Activated CD4-positive, alpha-beta T cell treated with anti-CD3 and anti-CD28 coated beads, Interleukin-2, amount 10 ng/mL, durations not matched to agents 24 days and 14 days (primary cell): ENCODE measurements at regions not wholly inside any gene's neighbourhood (a gene's known extent, or its start where the extent isn't known, plus 50 kb on each side); places are given as distances from the start of the nearest gene placed in this dataset.

Experiments
- DNase-seq: peaks from one replicate; pipeline ENCODE4 v3.0.0; 2022
- H3K27ac Mint-ChIP-seq: one replicate; pipeline ENCODE4 v1.8.0; 2022; ENCODE audit warnings: mild to moderate bottlenecking, mixed read lengths
- H3K27me3 Mint-ChIP-seq: one replicate; pipeline ENCODE4 v1.8.0; 2022; ENCODE audit warnings: mixed read lengths
- H3K36me3 Mint-ChIP-seq: one replicate; pipeline ENCODE4 v1.8.0; 2022; ENCODE audit warnings: low read depth, mild to moderate bottlenecking, mixed read lengths
- H3K4me1 Mint-ChIP-seq: one replicate; pipeline ENCODE4 v1.8.0; 2021; ENCODE audit warnings: mixed read lengths
- H3K4me3 Mint-ChIP-seq: one replicate; pipeline ENCODE4 v1.8.0; 2022; ENCODE audit warnings: mild to moderate bottlenecking, moderate library complexity, mixed read lengths
- H3K9me3 Mint-ChIP-seq: one replicate; pipeline ENCODE4 v1.8.0; 2021; ENCODE audit warnings: mixed read lengths
- intact Hi-C: fragments of 100-400 bp; cut with micrococcal nuclease; formaldehyde crosslinking; loops from one replicate; pipeline ENCODE4 v1.15.1; 2023

DNA sequence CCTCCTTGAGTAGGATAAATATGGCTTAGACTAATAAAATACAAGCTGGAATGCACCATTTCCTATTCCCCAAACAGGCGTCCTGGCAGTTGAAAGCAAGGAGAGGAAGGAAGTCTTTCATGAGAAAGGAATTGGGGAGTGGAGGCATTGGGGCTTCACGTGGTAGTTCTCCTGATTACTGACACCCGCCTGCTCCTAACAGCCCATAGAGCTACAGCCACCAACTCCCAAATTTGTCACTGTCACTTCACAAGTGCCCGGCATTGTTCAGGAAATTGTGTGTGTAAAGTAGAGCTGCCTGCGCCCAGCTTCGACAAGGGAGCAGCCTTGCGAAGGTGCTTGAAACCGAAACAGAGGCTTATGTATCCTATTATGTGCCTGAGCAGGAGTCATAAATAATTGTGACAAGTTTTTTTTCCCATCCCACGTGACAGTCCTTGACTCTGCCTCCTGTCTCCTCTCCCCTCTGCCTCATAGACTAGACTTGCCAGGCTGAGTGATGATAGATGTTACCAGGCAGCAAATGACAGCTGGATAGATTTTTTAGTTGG lies 301.7 kb upstream of the ZFP64 start:
- Mint-ChIP-seq H3K27ac (no peak overlapping the region), H3K4me3 (peak overlapping the region; percentile 50), H3K36me3 (no peaks in the 10 kb centered on the region), H3K9me3 (peaks cover 4% of the 10 kb centered on the region), H3K4me1 (peaks cover 11% of the 10 kb centered on the region), H3K27me3 (peaks cover 3% of the 10 kb centered on the region)
- intact Hi-C loops = no loop called here
- no peak for DNase-seq

DNA sequence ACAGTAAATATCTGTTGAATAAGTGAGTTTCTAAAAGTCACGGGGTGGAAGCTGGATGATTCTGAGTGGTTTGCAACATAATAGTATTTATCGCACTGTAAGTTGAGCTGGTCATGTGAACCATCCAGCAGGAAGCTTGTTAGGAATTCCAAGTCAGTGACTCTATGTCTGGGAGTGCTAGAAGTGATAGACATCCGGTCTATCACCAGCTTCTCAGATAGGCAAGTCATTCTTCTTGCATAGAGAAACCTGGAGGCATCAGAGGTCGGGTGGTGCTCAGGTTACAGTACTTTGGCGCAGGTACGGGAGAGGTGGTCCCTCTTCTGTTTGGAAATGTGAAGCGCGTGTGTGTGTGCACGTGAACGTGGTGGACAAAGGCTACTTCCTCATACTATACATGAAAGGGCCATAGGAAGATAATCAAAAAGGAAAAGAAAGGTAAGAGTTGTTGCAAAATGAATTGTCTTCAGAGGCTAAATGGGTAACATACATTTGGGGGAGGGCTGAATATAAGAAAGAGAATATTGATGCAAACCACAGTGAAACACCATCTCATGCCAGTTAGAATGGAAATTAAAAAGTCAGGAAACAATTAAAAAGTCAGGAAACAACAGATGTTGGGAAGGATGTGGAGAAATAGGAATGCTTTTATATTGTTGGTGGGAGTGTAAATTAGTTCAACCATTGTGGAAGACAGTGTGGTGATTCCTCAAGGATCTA lies 299.3 kb upstream of the ZFP64 start:
- Mint-ChIP-seq H3K27me3 (peaks cover 3% of the 10 kb centered on the region), H3K36me3 (no peaks in the 10 kb centered on the region), H3K27ac (no peak overlapping the region), H3K4me3 (no peak overlapping the region), H3K9me3 (peaks cover 4% of the 10 kb centered on the region), H3K4me1 (peaks cover 11% of the 10 kb centered on the region)
- intact Hi-C loops = no loop called here
- no peak for DNase-seq

DNA sequence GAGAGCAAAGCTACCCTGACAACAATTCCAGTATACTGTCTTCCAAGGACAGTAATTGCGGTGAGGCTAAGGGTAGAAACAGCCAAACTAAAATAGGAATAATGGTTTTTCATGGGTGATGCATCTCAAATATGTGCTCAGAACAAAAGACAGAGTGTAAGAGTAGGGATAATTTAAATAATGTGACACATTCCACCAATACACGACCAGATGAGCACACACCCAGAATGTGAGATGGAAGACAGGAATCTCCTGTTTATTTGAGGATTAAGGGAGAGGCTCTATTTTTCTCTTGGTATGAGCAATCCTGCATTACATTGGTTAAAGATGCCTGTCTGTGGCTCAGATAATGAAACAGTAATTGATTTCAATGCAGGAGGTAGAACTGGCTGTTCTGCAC lies 292.9 kb upstream of the ZFP64 start:
- Mint-ChIP-seq H3K9me3 (peaks cover 13% of the 10 kb centered on the region), H3K4me3 (no peak overlapping the region), H3K27me3 (no peaks in the 10 kb centered on the region), H3K4me1 (no peaks in the 10 kb centered on the region), H3K36me3 (no peaks in the 10 kb centered on the region), H3K27ac (no peak overlapping the region)
- intact Hi-C loops = no loop called here
- no peak for DNase-seq

DNA sequence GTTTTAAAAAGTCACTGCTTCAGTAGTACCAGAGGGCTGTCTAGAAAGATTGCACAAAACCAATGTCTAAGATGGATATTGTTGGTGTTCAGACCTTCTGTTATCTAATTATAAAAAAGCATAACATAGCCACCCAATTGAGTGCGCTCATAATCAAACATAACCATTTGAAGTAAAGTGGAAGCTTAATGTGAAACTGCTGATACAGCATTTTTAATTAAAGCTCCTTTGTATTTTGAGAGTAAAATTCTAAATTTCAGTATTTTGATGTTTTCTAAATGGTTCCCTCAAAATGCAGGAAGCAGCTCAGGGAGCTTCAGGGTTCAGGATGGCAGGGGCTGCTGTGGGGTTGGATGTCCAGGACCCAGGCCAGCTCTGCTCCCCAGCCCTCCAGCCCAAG lies 291.8 kb upstream of the ZFP64 start:
- no peaks in the 10 kb centered on the region for H3K36me3 Mint-ChIP-seq

DNA sequence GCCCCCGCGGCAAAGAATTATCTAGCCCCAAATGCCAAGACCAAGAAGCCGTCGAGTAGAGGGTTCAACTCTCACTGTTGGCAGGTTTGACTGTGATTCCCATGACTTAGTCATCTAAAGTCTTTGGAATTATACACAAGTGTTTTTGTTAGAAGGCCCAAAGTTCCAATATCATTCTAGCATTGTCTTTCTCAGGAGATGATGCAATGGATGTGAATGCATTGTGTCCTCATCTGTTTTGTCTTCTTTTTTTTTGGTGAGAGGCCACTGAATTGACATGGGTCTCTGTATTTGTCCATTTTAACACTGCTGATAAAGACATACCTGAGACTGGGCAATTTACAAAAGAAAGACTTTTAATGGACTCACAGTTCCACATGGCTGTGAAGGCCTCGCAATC lies 290.5 kb upstream of the ZFP64 start:
- no peaks in the 10 kb centered on the region for H3K27me3 Mint-ChIP-seq
- H3K4me1 Mint-ChIP-seq = no peaks in the 10 kb centered on the region
- DNase-seq = no peak
- H3K27ac Mint-ChIP-seq = no peak overlapping the region
- no peaks in the 10 kb centered on the region for H3K36me3 Mint-ChIP-seq
- peaks cover 15% of the 10 kb centered on the region for H3K9me3 Mint-ChIP-seq
- intact Hi-C loops = no loop called here
- no peak overlapping the region for H3K4me3 Mint-ChIP-seq

More for the DNA sequence above, 291.8 kb upstream of the ZFP64 start:
- no peak overlapping the region for H3K27ac Mint-ChIP-seq
- H3K9me3 Mint-ChIP-seq = peaks cover 15% of the 10 kb centered on the region
- intact Hi-C loops = no loop called here
- DNase-seq = no peak
- H3K4me1 Mint-ChIP-seq = no peaks in the 10 kb centered on the region
- H3K4me3 Mint-ChIP-seq = no peak overlapping the region
- H3K27me3 Mint-ChIP-seq = no peaks in the 10 kb centered on the region

DNA sequence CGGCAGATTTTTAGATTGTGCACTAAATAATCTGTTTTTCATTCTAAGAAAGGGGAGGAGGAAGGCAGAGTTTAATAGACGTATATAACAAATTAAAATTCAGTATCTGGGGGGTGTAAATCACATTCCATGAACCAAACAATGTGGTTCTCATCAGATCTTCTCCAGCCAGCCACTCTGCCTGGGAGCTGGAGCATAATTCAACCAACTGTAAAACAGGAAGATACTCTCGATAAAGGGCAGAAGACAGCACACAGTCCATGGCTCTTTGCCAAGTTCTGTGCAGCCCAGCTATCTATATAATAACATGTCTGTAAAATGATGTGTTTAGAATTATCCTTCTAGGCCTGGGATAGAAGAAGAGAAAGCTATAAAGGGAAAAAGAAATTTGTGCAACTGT lies 289.9 kb upstream of the ZFP64 start:
- intact Hi-C loops = no loop called here
- no peak for DNase-seq
- Mint-ChIP-seq H3K9me3 (peaks cover 15% of the 10 kb centered on the region), H3K27me3 (no peaks in the 10 kb centered on the region), H3K36me3 (no peaks in the 10 kb centered on the region), H3K4me3 (no peak overlapping the region), H3K4me1 (no peaks in the 10 kb centered on the region), H3K27ac (no peak overlapping the region)

DNA sequence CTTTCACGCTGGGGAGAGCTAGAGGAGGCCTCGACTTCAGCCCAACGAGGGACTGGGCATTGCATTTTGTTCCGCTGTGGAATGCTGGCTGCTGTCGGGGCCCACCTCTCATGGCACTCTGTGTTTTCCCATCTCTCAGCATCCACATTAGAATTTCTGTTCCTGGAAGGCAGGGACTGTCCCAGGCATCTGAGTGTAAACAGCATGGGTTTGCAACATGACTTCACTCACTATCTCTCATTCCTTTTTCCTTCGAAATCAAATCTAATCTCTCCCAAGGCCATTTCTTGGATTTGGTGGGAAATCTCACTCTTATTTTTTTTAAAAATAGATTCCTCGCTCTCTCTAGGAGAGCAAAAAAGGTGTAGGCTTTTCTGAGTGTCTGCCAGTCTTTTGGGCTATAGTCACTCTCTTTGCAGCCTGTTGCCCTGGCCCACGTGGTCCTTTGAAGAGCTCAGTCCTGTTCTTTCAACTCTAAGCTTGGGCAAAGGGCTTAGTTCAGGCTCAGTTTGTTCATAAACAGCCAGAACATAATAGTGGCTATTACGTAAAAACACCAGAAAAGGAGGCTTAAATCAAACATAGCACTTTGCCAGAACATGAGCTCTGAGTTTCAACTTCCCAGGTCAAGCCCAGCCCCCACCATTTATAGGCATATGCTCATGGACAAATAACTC lies 284.6 kb upstream of the ZFP64 start:
- no peak for DNase-seq
- intact Hi-C loops = no loop called here
- Mint-ChIP-seq H3K4me1 (no peaks in the 10 kb centered on the region), H3K4me3 (no peak overlapping the region), H3K36me3 (no peaks in the 10 kb centered on the region), H3K27ac (no peak overlapping the region), H3K9me3 (peaks cover 7% of the 10 kb centered on the region), H3K27me3 (no peaks in the 10 kb centered on the region)

DNA sequence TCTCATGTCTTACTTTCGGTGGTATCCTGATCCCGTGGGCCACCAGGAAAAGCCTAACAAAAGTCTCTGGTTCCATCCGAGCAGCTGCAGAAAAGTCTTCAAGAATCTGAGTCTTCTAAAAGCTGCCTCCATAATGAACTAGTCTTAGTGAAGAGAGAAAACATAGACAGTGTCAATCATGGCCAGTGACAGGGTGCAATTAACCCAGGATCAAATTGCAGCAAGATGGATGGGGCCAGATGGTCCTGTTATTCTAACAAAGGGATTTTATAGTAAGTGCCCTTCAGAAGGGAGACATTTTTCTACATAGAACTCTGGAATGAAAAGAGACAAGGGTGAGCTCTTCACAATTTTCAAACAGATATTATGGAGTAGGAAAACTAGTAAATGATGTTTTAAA lies 281.6 kb upstream of the ZFP64 start:
- H3K4me3 Mint-ChIP-seq = no peak overlapping the region
- no peak overlapping the region for H3K27ac Mint-ChIP-seq
- no peaks in the 10 kb centered on the region for H3K9me3 Mint-ChIP-seq
- intact Hi-C loops = no loop called here
- H3K27me3 Mint-ChIP-seq = no peaks in the 10 kb centered on the region
- no peaks in the 10 kb centered on the region for H3K4me1 Mint-ChIP-seq
- DNase-seq = no peak
- H3K36me3 Mint-ChIP-seq = no peaks in the 10 kb centered on the region

DNA sequence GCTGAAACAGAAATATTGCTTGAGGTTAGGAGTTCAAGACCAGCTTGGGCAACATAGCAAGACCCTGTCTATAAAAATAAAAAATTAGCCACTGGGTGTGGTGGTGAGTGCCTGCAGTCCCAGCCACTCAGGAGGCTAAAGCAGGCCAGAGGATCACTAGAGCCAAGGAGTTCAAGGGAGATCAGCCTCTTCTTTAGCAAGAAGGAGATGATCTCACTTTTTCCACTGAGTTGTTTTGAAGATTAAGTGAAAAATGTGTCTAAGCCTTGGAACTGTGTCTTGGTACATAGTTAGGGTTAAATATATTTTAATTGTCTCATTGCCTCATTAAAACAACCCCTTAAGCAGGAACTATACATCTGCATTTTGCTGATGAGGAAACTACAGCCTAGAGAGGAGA lies 279.0 kb upstream of the ZFP64 start:
- no peak for DNase-seq
- no peak overlapping the region for H3K4me3 Mint-ChIP-seq
- H3K27ac Mint-ChIP-seq = no peak overlapping the region
- H3K36me3 Mint-ChIP-seq = no peaks in the 10 kb centered on the region
- H3K27me3 Mint-ChIP-seq = no peaks in the 10 kb centered on the region
- no peaks in the 10 kb centered on the region for H3K4me1 Mint-ChIP-seq
- intact Hi-C loops = no loop called here
- no peaks in the 10 kb centered on the region for H3K9me3 Mint-ChIP-seq

DNA sequence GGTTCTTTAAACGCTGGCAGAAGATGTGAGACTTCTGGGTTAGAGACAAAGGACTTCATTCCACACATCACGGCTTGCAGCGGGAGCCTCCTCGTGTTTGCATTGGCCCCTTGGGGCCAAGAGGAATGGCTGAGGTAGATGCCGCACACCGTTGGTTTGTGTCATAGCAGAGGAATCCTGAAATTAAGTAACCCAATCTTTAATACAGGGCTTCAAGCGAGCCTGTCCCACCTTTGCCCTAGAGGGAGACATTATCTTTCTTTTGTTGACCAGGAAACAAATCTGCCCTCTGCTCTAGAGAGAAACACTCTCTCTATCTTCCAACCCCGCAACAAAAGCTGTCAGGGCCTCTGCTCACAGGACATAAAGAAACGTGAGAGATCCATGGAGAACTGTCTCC lies 277.5 kb upstream of the ZFP64 start:
- H3K36me3 Mint-ChIP-seq = no peaks in the 10 kb centered on the region
- H3K27ac Mint-ChIP-seq = no peak overlapping the region
- intact Hi-C loops = no loop called here
- H3K9me3 Mint-ChIP-seq = no peaks in the 10 kb centered on the region
- H3K4me3 Mint-ChIP-seq = no peak overlapping the region
- no peak for DNase-seq
- no peaks in the 10 kb centered on the region for H3K27me3 Mint-ChIP-seq
- H3K4me1 Mint-ChIP-seq = no peaks in the 10 kb centered on the region

DNA sequence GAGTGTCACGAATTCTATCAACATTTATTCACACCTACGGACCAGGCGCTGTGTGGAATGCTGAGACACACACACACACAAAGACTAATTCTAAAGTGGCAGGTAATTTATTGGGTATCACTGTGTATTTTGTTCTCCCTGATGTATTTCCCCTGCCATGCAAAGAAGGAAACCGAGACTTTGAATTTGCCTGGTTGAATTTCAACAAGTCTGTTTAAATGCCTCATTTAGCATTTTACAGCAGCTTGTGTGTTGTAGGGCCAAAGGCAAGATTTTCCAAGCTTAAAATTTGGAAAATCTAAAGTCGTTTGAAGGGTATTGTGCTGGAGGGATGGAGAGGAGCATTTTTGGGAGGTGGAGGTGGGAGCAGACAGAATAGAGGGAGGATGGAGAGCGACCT lies 274.4 kb upstream of the ZFP64 start:
- intact Hi-C loops = no loop called here
- DNase-seq = no peak
- H3K27me3 Mint-ChIP-seq = no peaks in the 10 kb centered on the region
- no peaks in the 10 kb centered on the region for H3K36me3 Mint-ChIP-seq
- H3K27ac Mint-ChIP-seq = no peak overlapping the region
- no peaks in the 10 kb centered on the region for H3K4me1 Mint-ChIP-seq
- H3K4me3 Mint-ChIP-seq = no peak overlapping the region
- H3K9me3 Mint-ChIP-seq = no peaks in the 10 kb centered on the region

DNA sequence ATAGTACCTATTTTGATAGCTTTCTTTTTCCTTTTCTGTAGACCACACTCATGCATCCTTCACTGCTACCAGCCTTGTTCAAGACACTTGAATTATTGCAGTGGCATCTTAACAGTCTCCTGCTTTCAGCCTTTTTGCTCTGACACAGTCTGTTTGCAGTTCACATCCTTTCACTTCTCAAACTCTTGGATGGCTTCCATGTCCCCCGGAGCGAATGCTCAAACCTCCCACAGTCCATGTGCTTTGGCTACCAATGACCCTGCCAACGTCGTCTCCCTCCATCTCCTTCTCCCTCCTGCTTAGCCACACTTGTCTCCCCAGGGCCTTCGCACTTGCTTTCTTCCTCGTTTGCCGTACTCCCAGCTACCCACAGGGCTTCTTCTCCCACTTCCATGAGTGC lies 270.0 kb upstream of the ZFP64 start:
- Mint-ChIP-seq H3K36me3 (no peaks in the 10 kb centered on the region), H3K9me3 (peaks cover 8% of the 10 kb centered on the region)

DNA sequence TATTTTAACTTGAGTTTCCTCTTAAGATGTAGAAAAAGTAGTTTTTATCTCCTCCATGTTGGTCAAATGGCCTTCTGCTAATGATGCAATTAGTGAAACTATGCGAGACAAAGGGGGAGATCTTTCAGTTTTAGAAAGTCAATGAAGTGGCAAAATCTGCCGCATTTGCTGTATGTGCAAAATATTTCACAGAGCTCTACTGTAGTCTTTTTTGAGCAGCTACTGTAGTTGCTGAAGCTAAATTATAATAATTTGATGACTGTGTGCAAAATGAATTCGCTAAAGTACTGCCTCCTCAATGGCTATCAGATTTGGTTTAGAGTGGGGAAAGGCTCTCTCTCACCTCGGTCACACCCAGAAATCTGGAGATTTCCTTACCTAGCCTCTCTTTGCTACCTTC lies 267.6 kb upstream of the ZFP64 start:
- Mint-ChIP-seq H3K9me3 (peaks cover 8% of the 10 kb centered on the region), H3K27ac (no peak overlapping the region), H3K27me3 (peaks cover 2% of the 10 kb centered on the region), H3K36me3 (no peaks in the 10 kb centered on the region), H3K4me1 (no peaks in the 10 kb centered on the region), H3K4me3 (no peak overlapping the region)
- intact Hi-C loops = no loop called here
- no peak for DNase-seq

More for the DNA sequence above, 270.0 kb upstream of the ZFP64 start:
- no peaks in the 10 kb centered on the region for H3K4me1 Mint-ChIP-seq
- DNase-seq = no peak
- intact Hi-C loops = no loop called here
- peaks cover 2% of the 10 kb centered on the region for H3K27me3 Mint-ChIP-seq
- H3K4me3 Mint-ChIP-seq = no peak overlapping the region
- H3K27ac Mint-ChIP-seq = no peak overlapping the region

DNA sequence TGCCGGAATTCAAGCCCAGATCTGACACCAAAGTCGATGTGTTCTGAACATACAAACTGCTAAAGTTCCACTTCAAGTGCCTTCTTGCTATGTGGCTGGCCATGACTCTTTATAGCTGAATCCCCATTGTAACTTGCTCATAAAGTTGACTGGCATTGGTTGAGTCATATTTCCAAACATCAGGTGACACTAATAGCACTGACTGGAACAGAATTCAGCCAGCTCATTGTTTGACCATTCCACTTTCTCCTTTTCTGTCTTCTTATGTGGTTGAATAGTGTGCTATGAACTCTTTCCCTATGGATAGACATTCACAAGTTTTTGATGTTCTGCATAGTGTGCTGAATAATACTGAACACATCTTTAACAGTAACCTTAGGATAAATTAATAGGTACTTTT lies 266.2 kb upstream of the ZFP64 start:
- no peak overlapping the region for H3K27ac Mint-ChIP-seq
- intact Hi-C loops = no loop called here
- H3K27me3 Mint-ChIP-seq = peaks cover 2% of the 10 kb centered on the region
- H3K36me3 Mint-ChIP-seq = no peaks in the 10 kb centered on the region
- no peak overlapping the region for H3K4me3 Mint-ChIP-seq
- peaks cover 8% of the 10 kb centered on the region for H3K9me3 Mint-ChIP-seq
- no peak for DNase-seq
- no peaks in the 10 kb centered on the region for H3K4me1 Mint-ChIP-seq
